ENCODE measurements at regions not wholly inside any gene's neighbourhood (a gene's known extent, or its start where the extent isn't known, plus 50 kb on each side); places are given as distances from the start of the nearest gene placed in this dataset.

- TF ChIP-seq MTA2 (IDR thresholded peaks at IDR 0.05; ENCODE audit: low read depth), result no peak
- TF ChIP-seq CTCF (IDR thresholded peaks at IDR 0.05 in 2 of 3, conservative IDR thresholded peaks at IDR 0.05 in 1 of 3; ENCODE audit: control insufficient read depth in 2 of 3, extremely low read depth in 1 of 3, insufficient read depth in 1 of 3, low read depth in 3 of 3, low read length in 3 of 3), result no peak
- no peak for TF ChIP-seq BCL11A (IDR thresholded peaks at IDR 0.05; ENCODE audit: low read depth, low read length)
- TF ChIP-seq POLR2A (IDR thresholded peaks at IDR 0.05; ENCODE audit: low read depth, low read length), result no peak
- TF ChIP-seq RCOR1 (conservative IDR thresholded peaks at IDR 0.05; ENCODE audit: low read depth, low read length), result no peak
- TF ChIP-seq NFXL1 (IDR thresholded peaks at IDR 0.05; ENCODE audit: borderline replicate concordance), result no peak
- no peak for TF ChIP-seq FOXM1 (IDR thresholded peaks at IDR 0.05; ENCODE audit: low read depth, low read length)
- no peak for TF ChIP-seq HDAC2 (IDR thresholded peaks at IDR 0.05)
- TF ChIP-seq ZNF217 (IDR thresholded peaks at IDR 0.05), result no peak
- TF ChIP-seq GATAD2B (conservative IDR thresholded peaks at IDR 0.05; ENCODE audit: low read depth), result no peak
- TF ChIP-seq MEF2A (IDR thresholded peaks at IDR 0.05; ENCODE audit: insufficient read depth, low read depth, low read length), result no peak
Observed at GRCh38 chr3:152945556-152945955, 110.6 kb downstream of the P2RY1 start.

All from GM12878 (cell line).